C4-2B (cell line): ENCODE measurements at regions not wholly inside any gene's neighbourhood (a gene's known extent, or its start where the extent isn't known, plus 50 kb on each side); places are given as distances from the start of the nearest gene placed in this dataset.

ENCODE experiments used
- CTCF ChIP-seq: fragments of 450-650 bp; conservative IDR thresholded peaks from 2 replicates; pipeline ENCODE4 v1.5.1; 2017; ENCODE audit warnings: mild to moderate bottlenecking
- ZFX ChIP-seq: fragments of 450-650 bp; IDR thresholded peaks from 2 replicates; pipeline ENCODE4 v1.6.1; 2017

DNA sequence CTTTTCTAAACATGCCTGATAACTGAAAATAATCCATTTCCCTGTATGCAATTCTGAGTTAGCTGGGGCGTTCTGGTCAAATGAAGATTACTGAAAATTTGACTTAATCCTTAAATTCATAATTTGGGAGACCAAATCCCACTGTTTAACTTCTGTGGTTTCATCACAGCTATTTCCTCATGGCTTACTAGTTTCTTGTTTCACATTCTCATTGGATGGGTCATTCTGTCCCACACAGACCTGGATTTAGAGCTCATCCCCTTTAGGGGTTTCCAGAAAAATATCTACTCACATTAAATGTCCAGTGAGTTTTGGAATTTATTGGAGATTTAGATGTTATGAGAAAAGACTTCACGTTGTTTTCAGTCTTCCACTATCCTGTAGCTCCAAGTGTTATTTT, 709.3 kb upstream of the KLHL1 start:
- TF ChIP-seq CTCF (no peak), ZFX (no peak)
